Loucy (cell line): ENCODE measurements at regions not wholly inside any gene's neighbourhood (a gene's known extent, or its start where the extent isn't known, plus 50 kb on each side); places are given as distances from the start of the nearest gene placed in this dataset.

Experiments
- H2AFZ ChIP-seq: fragments of 200-600 bp; sonication (generic); 2 replicates; pipeline ENCODE4 v1.6.0; 2016; ENCODE audit warnings: antibody characterized with exemption, mild to moderate bottlenecking, low read length, moderate library complexity
- H3F3A ChIP-seq: fragments of 200-600 bp; 2 replicates; pipeline ENCODE4 v1.6.0; 2016; ENCODE audit warnings: antibody characterized with exemption, low read depth, mild to moderate bottlenecking
- H3K27me3 ChIP-seq: fragments of 200-600 bp; sonication (generic); 2 replicates; pipeline ENCODE4 v1.6.1; 2014; ENCODE audit warnings: low read length, mild to moderate bottlenecking; ENCODE audit not compliant: insufficient read depth, poor library complexity, severe bottlenecking
- H3K36me3 ChIP-seq: fragments of 200-600 bp; sonication (generic); 2 replicates; pipeline ENCODE4 v1.6.1; 2016; ENCODE audit warnings: low read length; ENCODE audit not compliant: insufficient read depth
- H3K4me1 ChIP-seq: fragments of 200-600 bp; sonication (generic); 2 replicates; pipeline ENCODE4 v1.5.1; 2014; ENCODE audit warnings: low read length, mild to moderate bottlenecking; ENCODE audit not compliant: insufficient read depth, poor library complexity, severe bottlenecking
- H3K4me2 ChIP-seq: fragments of 200-600 bp; sonication (generic); 2 replicates; pipeline ENCODE4 v1.6.0; 2014; ENCODE audit warnings: antibody characterized with exemption, low read length, low read depth, mild to moderate bottlenecking; ENCODE audit not compliant: poor library complexity, severe bottlenecking
- H3K4me3 ChIP-seq: fragments of 200-600 bp; sonication (generic); 2 replicates; pipeline ENCODE4 v1.5.1; 2014; ENCODE audit warnings: low read length, mild to moderate bottlenecking, mixed read lengths; ENCODE audit not compliant: poor library complexity, severe bottlenecking
- H3K79me2 ChIP-seq: fragments of 200-600 bp; sonication (generic); 2 replicates; pipeline ENCODE4 v1.6.1; 2014; ENCODE audit warnings: low read length; ENCODE audit not compliant: insufficient read depth
- H3K9ac ChIP-seq: fragments of 200-600 bp; sonication (generic); 2 replicates; pipeline ENCODE4 v1.6.0; 2014; ENCODE audit warnings: mild to moderate bottlenecking, low read depth, low read length, moderate library complexity; ENCODE audit not compliant: poor library complexity, severe bottlenecking
- H3K9me2 ChIP-seq: fragments of 200-600 bp; sonication (generic); replicated peaks from 2 replicates; pipeline ENCODE4 v1.6.1; 2016; ENCODE audit warnings: low read depth, low read length, mixed read lengths
- H3K9me3 ChIP-seq: fragments of 200-600 bp; sonication (generic); 2 replicates; pipeline ENCODE4 v1.6.1; 2014; ENCODE audit warnings: mild to moderate bottlenecking, antibody characterized with exemption, low read length, low read depth; ENCODE audit not compliant: insufficient read depth
- H4K20me1 ChIP-seq: fragments of 200-600 bp; sonication (generic); 2 replicates; pipeline ENCODE4 v1.6.0; 2014; ENCODE audit warnings: antibody characterized with exemption, low read length, mild to moderate bottlenecking; ENCODE audit not compliant: insufficient read depth, poor library complexity, severe bottlenecking
- CTCF ChIP-seq: fragments of 200-600 bp; sonication (generic); conservative IDR thresholded peaks from 2 replicates; pipeline ENCODE4 v1.5.1; 2014; ENCODE audit warnings: mild to moderate bottlenecking, antibody characterized with exemption, low read length
- EZH2phosphoT487 ChIP-seq: fragments of 200-600 bp; IDR thresholded peaks from 2 replicates; pipeline ENCODE4 v1.6.1; 2018; ENCODE audit warnings: antibody characterized with exemption, mild to moderate bottlenecking, moderate library complexity, borderline replicate concordance

- no peaks in the 10 kb centered on the region for H3K9me3 ChIP-seq
- no peak for TF ChIP-seq EZH2phosphoT487
- no peaks in the 10 kb centered on the region; the same call in 1 of the 2 replicates for H3K9me2 ChIP-seq
- no peaks in the 10 kb centered on the region for H3F3A ChIP-seq
- no peak overlapping the region for H3K4me2 ChIP-seq
- H3K4me3 ChIP-seq, result no peak overlapping the region
- no peaks in the 10 kb centered on the region for H4K20me1 ChIP-seq
- H3K36me3 ChIP-seq, result no peaks in the 10 kb centered on the region
- H3K9ac ChIP-seq, result no peak overlapping the region
- H3K79me2 ChIP-seq, result no peaks in the 10 kb centered on the region
- no peak overlapping the region for H2AFZ ChIP-seq
- no peaks in the 10 kb centered on the region for H3K27me3 ChIP-seq
- H3K4me1 ChIP-seq, result no peaks in the 10 kb centered on the region
These were observed 151.5 kb upstream of the SMC2 start for GRCh38 chr9:103942651-103943050.

GRCh38 chr9:103949096-103949495 lies 145.0 kb upstream of the SMC2 start:
- Histone ChIP-seq H3K4me1 (no peaks in the 10 kb centered on the region), H3F3A (no peaks in the 10 kb centered on the region), H3K9me2 (no peaks in the 10 kb centered on the region), H3K27me3 (no peaks in the 10 kb centered on the region), H3K9ac (no peak overlapping the region), H4K20me1 (no peaks in the 10 kb centered on the region), H3K4me3 (no peak overlapping the region), H3K4me2 (no peak overlapping the region), H3K36me3 (no peaks in the 10 kb centered on the region), H3K9me3 (no peaks in the 10 kb centered on the region), H3K79me2 (no peaks in the 10 kb centered on the region), H2AFZ (no peak overlapping the region)
- no peak for TF ChIP-seq CTCF
- no peak for TF ChIP-seq EZH2phosphoT487

GRCh38 chr9:103977163-103977562 lies 116.9 kb upstream of the SMC2 start:
- no peak overlapping the region for H3K4me3 ChIP-seq
- H3K9me3 ChIP-seq, result no peaks in the 10 kb centered on the region
- no peaks in the 10 kb centered on the region for H3K9me2 ChIP-seq
- H3K4me2 ChIP-seq, result no peak overlapping the region
- H3K4me1 ChIP-seq, result no peaks in the 10 kb centered on the region
- H2AFZ ChIP-seq, result no peak overlapping the region
- H3K9ac ChIP-seq, result no peak overlapping the region
- H3K27me3 ChIP-seq, result no peaks in the 10 kb centered on the region
- H3K79me2 ChIP-seq, result no peaks in the 10 kb centered on the region
- no peaks in the 10 kb centered on the region for H3K36me3 ChIP-seq
- TF ChIP-seq CTCF (no peak), EZH2phosphoT487 (no peak)
- H3F3A ChIP-seq, result no peaks in the 10 kb centered on the region
- no peaks in the 10 kb centered on the region for H4K20me1 ChIP-seq

- no peak overlapping the region for H3K9ac ChIP-seq
- no peaks in the 10 kb centered on the region for H3K9me3 ChIP-seq
- H3K4me2 ChIP-seq, result no peak overlapping the region
- H3K27me3 ChIP-seq, result no peaks in the 10 kb centered on the region
- TF ChIP-seq CTCF (no peak), EZH2phosphoT487 (no peak)
- H3K79me2 ChIP-seq, result no peaks in the 10 kb centered on the region
- H2AFZ ChIP-seq, result no peak overlapping the region
- H3F3A ChIP-seq, result no peaks in the 10 kb centered on the region
- H3K36me3 ChIP-seq, result no peaks in the 10 kb centered on the region
- no peaks in the 10 kb centered on the region for H3K4me1 ChIP-seq
- H4K20me1 ChIP-seq, result no peaks in the 10 kb centered on the region
- no peak overlapping the region for H3K4me3 ChIP-seq
- H3K9me2 ChIP-seq, result no peaks in the 10 kb centered on the region
These were observed 115.7 kb upstream of the SMC2 start for GRCh38 chr9:103978396-103978795.
